GM19351 (cell line): ENCODE measurements at regions not wholly inside any gene's neighbourhood (a gene's known extent, or its start where the extent isn't known, plus 50 kb on each side); places are given as distances from the start of the nearest gene placed in this dataset.
"Not testable (repeated sequence)": the region's sequence is repeated elsewhere in the genome, so short reads cannot be mapped to it uniquely, and the experiment has no call there.

ENCODE experiments used
- ATAC-seq: cut with Tn5 transposase; IDR thresholded peaks from one replicate; pipeline ENCODE4 v1.9.1; 2021; ENCODE audit warnings: mild to moderate bottlenecking, moderate library complexity; ENCODE audit not compliant: unreplicated experiment

DNA sequence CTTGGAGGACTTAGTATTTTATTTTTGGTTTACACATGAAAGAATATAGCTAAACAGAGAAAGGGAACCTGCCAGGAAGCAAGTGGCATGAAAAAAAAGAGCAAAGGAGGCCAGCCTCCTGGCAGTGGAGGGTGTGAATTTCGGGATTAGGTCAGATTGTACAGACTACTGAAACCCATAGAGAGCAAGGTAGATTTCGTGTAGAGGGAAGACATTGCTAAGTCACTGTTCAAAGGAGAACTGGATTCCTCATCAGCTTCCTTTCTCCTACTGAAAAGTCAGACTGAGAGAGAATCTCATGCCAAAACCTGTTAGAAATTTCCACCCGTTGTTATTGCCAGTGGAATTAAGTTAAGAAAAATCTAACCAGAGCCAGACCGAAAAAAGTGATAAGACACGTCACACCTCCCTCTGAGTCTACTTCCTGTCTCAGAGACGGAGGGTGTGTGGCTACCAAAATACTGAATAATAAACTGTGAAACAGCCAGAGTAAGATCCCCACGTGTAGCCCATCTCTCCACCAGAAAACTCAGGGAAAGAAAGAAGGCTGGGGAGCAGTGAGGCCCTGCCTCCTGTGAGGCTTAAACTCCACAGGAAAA lies 118.8 kb downstream of the SKIDA1 start:
- peak; percentile 62 for ATAC-seq

DNA sequence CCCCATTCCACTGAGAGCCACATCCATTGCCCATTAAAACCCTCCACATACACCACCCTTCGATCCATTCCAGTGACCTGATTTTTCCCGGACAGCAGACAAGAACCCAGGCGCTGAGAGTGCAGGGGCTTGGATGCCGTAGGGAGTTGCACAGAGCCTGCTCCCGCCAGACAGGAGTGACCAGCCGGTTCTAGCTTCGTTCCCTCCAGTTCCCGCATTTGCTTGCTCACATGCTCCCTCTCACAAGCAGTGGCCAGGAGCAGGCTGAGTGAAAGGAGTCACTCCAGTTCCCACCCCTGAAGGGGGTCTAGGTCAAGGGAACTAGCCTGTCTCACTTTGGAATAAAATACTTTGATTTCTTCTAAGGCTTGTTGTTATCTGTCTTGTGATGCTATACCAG lies 119.5 kb downstream of the SKIDA1 start:
- ATAC-seq = no peak

GRCh38 chr10:21403256-21404015 lies 122.0 kb downstream of the SKIDA1 start:
- no peak for ATAC-seq

DNA sequence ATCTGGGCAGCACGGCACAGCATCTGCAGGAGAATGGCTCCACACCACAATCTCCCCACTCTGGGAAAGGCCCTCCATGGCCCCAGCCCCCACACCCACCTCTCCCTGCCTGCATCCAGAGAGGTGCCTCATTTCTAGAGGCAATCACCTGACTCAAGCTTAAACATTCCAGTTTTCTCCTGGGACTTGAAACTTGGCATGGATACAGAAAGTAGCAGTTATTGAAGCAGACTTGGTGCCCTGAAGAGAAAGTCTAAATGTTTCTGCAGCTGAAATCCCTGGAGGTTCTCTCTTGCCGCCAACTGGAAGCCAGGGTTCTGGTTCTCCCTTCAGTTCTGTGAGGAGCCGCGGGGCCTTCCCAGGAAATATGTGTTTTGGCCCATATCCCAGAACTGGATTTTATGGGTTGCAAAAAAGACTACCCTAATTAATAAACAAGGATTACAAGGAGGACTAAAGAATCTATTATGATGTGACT lies 122.8 kb downstream of the SKIDA1 start:
- ATAC-seq = no peak

DNA sequence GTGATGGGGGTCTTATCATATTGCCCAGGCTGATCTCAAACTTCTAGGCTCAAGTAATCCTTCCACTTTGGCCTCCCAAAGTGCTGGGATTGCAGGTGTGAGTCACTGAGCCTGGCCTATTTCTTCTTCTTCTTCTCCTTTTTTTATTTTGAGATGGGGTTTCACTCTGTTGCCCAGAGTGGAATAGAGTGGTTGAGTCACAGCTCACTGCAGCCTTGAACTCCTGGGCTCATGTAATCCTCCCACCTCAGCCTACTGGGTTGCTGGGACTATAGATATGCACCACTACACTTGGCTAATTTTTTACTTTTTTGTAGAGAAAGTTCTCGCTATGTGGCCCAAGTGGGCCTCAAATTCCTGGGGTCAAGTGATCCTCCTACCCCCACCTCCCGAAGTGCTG lies 124.3 kb downstream of the SKIDA1 start:
- ATAC-seq = no peak

DNA sequence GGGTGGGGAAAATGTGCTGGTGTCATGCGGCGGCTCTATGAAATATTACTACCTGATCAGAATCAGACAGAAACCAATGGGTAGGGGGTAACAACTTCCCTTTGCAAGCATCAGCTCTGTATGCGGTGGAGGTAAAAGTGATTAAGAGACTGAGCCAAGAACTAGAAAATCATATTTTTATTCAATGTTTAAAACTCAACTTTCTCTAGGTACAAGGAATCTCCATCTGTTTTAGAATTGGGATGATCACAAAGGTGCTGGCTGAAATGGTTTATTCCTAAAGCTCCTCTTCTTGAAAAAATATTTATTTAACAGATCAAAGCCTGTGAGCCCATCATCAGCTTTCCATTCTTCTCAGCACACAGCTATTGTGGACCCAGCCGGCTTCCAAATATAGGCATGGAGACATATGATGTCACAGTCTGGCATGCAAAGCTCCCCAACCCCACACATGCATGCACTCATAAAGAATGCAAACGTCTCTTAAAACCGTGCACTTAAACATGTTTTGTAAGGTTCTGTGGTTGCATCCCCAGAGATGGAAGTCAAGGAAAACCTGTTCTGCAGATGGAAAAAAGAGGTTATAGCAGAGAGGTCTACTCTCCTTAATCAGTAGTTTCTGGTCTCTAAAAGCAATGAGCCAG lies 126.0 kb downstream of the SKIDA1 start:
- no peak for ATAC-seq

GRCh38 chr10:21398563-21399231 lies 126.8 kb downstream of the SKIDA1 start:
- ATAC-seq = no peak

- no peak for ATAC-seq
Measured at GRCh38 chr10:21396889-21397288, 128.6 kb downstream of the SKIDA1 start.

- ATAC-seq = no peak
Measured at GRCh38 chr10:21393931-21394330, 131.6 kb downstream of the SKIDA1 start.

- no peak for ATAC-seq
Measured at GRCh38 chr10:21388589-21388988, 136.9 kb downstream of the SKIDA1 start.

DNA sequence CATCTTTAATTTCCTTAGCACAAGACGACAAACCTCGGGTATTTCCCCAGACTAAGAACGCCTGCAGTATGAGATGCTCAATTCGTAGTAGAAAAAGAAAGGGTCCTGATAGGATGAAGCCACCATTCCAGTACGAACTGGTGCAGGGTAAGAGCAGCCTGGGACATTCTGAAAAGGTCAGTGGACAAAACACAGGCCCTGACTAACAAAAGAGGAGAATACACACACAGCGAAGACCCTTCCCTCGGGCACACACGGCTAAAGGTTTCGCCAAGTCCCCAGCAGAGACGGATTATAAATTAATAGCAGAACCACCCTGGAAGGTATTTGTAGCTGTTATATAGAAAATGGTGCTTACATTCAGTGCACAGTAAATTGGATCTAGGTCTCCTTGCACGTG lies 137.6 kb downstream of the SKIDA1 start:
- ATAC-seq = no peak

- ATAC-seq = no peak
Measured at GRCh38 chr10:21385996-21386585, 139.4 kb downstream of the SKIDA1 start.

DNA sequence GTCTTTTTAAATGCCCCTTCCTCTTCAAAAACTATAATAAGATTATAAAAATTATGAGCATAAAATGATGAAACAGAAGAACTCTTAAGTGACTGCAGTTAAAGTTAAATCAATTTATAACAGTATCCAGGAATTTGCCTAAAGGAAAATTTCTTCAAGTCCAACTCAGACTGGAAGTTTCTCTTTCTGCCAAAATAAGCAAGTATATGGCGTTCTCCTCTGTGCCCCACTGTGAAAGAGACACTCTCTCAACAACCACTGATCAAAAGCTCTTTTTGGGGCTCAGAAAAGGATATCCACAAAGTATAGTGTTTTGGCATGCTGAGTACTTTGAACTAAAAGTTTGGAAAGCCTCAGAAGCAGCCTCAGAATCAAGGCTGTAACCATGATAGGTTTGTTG lies 139.9 kb downstream of the SKIDA1 start:
- no peak for ATAC-seq

GRCh38 chr10:21379143-21379542 lies 146.3 kb downstream of the SKIDA1 start:
- ATAC-seq = peak; percentile 54

GRCh38 chr10:21375274-21375673 lies 150.2 kb downstream of the SKIDA1 start:
- not testable (repeated sequence) for ATAC-seq

GRCh38 chr10:21373881-21374280 lies 151.6 kb downstream of the SKIDA1 start:
- not testable (repeated sequence) for ATAC-seq

GRCh38 chr10:21372651-21373410 lies 152.7 kb downstream of the SKIDA1 start:
- peak; percentile 89 for ATAC-seq

- no peak for ATAC-seq
Measured at GRCh38 chr10:21369697-21370096, 155.8 kb downstream of the SKIDA1 start.

- no peak for ATAC-seq
Measured at GRCh38 chr10:21368728-21369425, 156.6 kb downstream of the SKIDA1 start.
